Sciatic nerve (tissue), 2 donors: ENCODE measurements at regions not wholly inside any gene's neighbourhood (a gene's known extent, or its start where the extent isn't known, plus 50 kb on each side); places are given as distances from the start of the nearest gene placed in this dataset.
"Not testable (repeated sequence)": the region's sequence is repeated elsewhere in the genome, so short reads cannot be mapped to it uniquely, and the experiment has no call there.

Experiments used
- ATAC-seq: fragments of 200-7000 bp; cut with Tn5 transposase; one replicate; pipeline ENCODE4 v1.9.1; 2020; ENCODE audit warnings: mild to moderate bottlenecking, moderate library complexity
- DNase-seq: peaks from one replicate; pipeline ENCODE4 v3.0.0-alpha.2; 2020; ENCODE audit warnings: low spot score
- intact Hi-C: fragments of 100-400 bp; cut with DNase I; formaldehyde crosslinking; loops from one replicate; pipeline ENCODE4 v1.14.2; 2022
- donor health status: DM: no; HTN: no; CAD: no.
- donor health status: DM: no; HTN: no; CAD: no.

DNA sequence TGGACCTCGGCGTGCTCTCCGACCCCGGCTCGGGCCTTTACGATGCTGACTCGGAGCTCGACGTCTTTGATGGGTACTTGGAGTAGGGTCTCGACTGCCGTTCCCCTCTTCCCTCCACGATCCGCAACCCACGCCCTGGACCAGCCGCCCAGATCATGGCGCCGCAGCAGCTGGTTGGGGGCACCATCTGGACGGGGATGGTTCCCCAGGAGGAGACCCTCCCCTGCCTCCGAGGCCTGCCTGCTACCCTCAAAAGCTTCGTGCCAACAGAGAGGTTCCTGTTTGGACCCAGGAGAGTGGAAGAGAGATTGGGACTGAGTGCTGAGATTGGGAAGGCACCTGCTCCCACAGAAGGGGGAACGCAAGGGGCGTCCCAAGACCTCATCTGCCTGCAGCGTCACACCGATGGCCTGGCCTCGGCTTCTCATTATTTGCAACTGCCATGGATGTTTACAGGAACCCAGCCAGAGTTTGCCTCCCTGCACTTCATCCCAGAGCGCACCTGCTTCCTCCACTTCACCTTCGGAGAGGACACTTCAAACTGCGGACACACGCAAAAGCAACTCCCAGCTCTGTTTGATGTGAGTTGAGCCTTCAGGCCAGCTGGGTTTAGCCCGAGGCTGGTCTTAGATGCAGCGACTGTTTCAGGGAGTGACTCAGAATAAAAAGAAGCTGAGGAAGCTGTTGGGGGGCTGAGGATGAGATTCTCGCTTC is 58.9 kb downstream of the GOLGA6L7 start:
- intact Hi-C loops, DNase-seq: not testable (repeated sequence)
- peak; percentile 13 for ATAC-seq

DNA sequence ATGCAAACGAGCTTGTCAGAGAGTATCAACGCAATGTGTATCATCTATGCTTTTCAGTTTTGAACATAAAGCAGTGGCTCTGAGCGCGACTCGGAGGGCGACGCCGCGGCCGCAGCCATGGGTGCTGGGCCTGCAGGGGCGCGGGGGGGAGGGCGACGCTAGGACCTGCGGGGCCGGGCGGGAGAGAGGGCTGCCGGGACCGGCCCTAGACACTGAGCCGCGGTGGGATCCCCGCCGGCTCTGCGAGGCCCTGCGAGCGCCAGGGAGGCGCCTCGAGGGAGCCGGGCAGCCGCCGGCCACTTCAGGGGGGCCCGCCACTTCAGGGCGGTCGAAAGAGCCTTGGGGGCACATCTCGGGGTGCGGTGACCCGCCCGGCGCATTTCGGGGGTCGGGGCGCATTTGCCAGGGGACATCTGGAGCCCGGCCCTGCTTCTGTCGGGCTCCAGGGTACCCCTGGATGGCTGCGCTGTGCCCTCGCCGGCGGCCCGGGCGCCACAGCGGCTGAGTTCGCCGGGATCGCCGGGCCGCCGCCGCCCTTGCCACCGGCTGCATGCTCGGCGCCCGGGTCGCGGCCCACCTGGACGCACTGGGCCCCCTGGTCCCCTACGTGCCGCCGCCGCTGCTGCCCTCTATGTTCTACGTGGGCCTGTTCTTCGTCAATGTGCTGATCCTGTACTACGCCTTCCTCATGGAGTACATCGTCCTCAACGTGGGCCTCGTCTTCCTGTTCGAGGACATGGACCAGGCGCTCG is 59.6 kb downstream of the GOLGA6L7 start:
- intact Hi-C loops, DNase-seq: not testable (repeated sequence)
- peak; percentile 17 for ATAC-seq

DNA sequence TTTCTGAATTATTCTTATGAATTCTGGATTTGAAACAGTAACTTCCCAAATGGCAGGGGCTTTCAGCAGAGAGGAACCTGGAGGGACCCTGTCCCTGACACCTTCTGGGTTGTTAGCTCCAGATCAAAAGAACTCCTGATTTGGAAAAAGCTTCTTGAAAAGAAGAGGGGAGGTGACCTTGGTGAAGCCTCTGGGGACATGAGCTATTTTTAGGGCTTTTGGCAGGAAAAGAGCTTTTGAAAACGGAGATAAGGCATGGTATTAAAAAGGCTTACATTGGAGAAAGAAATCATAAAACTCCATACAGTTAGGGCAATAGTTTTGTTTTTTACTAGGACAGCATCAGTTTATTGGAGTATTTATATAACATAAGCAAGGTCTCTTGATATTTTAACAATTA is 60.3 kb downstream of the GOLGA6L7 start:
- ATAC-seq, DNase-seq, intact Hi-C loops: not testable (repeated sequence)

DNA sequence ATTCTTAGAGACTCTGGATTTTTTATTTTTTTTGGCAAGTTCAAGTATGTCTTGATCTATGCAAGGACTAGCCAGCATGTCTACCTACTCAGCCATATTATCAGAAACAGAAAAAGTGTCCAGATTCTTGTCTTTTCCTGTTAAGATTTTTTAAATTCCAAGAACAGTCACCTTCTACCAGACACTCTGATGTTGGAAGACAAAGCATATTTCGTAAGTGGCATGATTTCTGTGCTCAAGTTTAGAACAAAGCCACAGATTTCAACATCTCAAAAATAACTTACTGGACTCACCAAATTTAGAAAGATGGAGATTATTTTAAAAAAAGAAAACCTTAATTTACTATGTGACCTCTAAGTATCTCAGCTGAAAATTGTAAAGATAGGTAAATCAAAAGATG is 61.9 kb downstream of the GOLGA6L7 start:
- ATAC-seq (no peak), DNase-seq (no peak)
- intact Hi-C loops = no loop called here

DNA sequence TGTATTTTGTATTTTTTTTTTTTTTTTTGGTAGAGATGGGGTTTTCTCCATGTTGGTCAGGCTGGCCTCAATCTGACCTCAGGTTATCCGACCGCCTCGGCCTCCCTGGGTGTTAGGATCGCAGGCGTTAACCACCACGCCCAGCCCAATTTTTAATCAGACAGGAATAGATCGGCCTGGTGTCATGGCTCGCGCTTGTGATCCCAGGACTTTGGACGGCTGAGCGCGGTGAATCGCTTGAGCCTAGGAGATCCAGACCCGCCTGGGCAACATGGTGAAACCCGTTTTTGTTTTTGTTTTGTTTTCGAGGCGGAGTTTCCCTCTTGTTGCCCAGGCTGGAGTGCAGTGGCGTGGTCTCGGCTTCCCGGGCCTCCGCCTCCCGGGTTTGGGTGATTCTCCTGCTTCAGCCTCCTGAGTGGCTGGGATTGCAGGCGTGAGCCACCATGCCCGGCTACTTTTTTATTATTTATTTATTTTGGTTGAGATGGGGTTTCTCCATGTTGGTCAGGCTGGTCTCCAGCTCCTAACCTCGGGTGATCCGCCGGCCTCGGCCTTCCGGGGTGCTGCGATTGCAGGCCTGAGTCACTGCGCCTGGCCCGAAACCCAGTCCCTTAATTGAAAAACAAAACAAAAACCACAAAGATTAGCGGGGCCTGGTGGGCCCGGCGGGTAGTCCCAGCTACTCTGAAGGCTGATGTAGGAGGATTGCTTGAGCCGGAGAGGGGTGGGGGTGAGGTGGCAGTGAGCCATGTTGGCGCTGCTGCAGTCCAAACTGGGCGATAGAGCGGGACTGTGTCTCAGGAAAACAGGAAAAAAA is 63.9 kb downstream of the GOLGA6L7 start:
- intact Hi-C loops, ATAC-seq, DNase-seq: not testable (repeated sequence)

DNA sequence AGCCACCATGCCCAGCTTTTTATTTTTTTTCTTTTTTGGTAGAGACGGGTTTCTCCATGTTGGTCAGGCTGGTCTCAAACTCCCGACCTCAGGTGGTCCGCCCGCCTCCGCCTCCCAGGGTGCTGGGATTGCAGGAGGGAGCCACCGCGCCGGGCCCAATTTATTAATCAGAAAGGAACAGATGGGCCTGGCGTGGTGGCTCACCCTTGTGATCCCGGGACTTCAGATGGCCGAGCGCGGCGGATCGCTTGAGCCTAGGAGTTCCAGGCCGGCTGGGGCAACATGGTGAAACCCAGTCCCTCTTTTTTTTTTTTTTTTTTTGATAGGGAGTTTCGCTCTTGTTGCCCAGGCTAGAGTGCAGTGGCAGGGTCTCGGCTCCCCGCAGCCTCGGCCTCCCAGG is 64.6 kb downstream of the GOLGA6L7 start:
- no peak for DNase-seq
- ATAC-seq = no peak
- intact Hi-C loops = no loop called here

DNA sequence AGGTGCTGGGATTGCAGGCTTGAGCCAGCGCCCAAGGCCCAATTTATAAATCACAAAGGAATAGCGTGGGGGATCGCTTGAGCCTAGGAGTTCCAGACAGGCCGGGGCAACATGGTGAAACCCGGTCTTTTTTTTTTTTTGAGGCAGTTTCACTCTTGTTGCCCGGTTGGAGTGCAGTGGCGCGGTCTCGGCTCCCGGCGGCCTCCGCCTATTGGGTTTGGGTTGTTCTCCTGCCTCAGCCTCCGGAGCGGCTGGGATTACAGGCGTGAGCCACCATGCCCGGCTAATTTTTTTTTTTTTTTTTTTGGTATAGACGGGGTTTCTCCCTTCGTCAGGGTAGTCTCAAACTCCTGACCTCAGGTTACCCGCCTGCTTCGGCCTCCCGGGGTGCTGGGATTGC is 65.0 kb downstream of the GOLGA6L7 start:
- intact Hi-C loops = no loop called here
- DNase-seq (no peak), ATAC-seq (no peak)

DNA sequence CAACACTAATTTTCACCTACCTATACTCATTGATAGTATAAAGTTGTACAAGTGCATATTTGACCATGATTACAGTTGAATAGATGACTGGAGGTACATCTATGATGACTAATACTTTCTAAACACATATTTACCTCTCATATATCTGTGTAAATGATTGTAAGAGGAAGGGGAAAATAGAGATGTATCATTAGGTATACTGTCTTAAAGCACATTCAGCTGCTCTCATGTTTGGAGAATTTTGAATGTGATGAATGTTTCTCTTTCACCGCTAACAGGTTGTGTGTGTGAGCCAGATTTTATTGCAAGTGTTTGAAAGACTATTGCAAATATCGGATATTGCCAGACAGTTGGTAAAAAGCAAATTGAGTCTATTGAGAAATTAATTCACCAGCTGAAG is 66.2 kb upstream of the GOLGA8M start:
- intact Hi-C loops, ATAC-seq: not testable (repeated sequence)

DNA sequence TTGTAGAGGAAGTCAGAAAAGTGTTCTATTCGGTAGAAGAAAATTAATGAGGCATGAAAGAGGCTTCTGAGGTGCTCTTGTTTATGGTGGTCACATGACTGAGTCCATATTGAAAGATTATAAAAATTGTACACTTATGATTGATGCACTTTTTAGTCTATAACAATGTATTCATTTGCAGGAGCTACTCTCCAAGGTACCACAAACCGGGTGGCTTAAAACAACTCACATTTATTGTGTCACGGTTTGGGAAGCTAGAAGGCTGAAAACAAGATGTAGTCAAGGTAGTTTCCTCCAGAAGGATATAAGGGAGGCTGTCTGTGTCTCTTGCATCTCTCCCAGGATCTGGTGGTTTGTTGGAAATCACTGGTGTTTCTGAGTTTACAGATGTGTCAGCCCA is 60.6 kb upstream of the GOLGA8M start:
- intact Hi-C loops, ATAC-seq, DNase-seq: not testable (repeated sequence)

More for the DNA sequence above, 66.2 kb upstream of the GOLGA8M start:
- DNase-seq = not testable (repeated sequence)
